K562 (cell line): ENCODE measurements at regions not wholly inside any gene's neighbourhood (a gene's known extent, or its start where the extent isn't known, plus 50 kb on each side); places are given as distances from the start of the nearest gene placed in this dataset.

Experiments used
- CEBPB ChIP-seq: fragments of 450-650 bp; IDR thresholded peaks from 2 replicates; pipeline ENCODE4 v1.6.1; 2016; ENCODE audit warnings: missing genetic modification characterization, missing compliant biosample characterization
- CREB5 ChIP-seq: fragments of 250-450 bp; sonication (Bioruptor Pico); IDR thresholded peaks from 2 replicates; pipeline ENCODE4 v1.5.0; 2020; ENCODE audit warnings: mild to moderate bottlenecking
- FOS ChIP-seq: IDR thresholded peaks from 3 replicates; pipeline ENCODE4 v1.6.1; 2011; ENCODE audit not compliant: insufficient read length; ENCODE audit errors: extremely low read depth
- NRF1 ChIP-seq, 2 experiments: fragments of 450-650 bp; IDR thresholded peaks in 1 of 2; conservative IDR thresholded peaks in 1 of 2; 2 replicates each; pipeline ENCODE4 v1.6.1; 2014; ENCODE audit warnings: mild to moderate bottlenecking in 2 of 2
- ZBED1 ChIP-seq: IDR thresholded peaks from 2 replicates; pipeline ENCODE4 v1.6.1; 2014
- ZNF780A ChIP-seq: fragments of 250-450 bp; sonication (Bioruptor Pico); IDR thresholded peaks from 2 replicates; pipeline ENCODE4 v1.5.0; 2021; ENCODE audit warnings: mild to moderate bottlenecking
- TF ChIP-seq, protein P1 (sequence below): fragments of 250-450 bp; sonication (Bioruptor Pico); IDR thresholded peaks from 2 replicates; pipeline ENCODE4 v1.8.0; 2021; ENCODE audit warnings: moderate library complexity, mild to moderate bottlenecking, inconsistent platforms
- TF ChIP-seq, protein P2 (sequence below), 2 experiments: fragments of 450-650 bp; conservative IDR thresholded peaks; 2 replicates each; pipeline ENCODE4 v1.6.1; 2017; ENCODE audit warnings: mild to moderate bottlenecking in 2 of 2, moderate library complexity in 2 of 2

GRCh38 chr18:45478889-45479288 is 136.4 kb upstream of the SLC14A2 start (continued):
- TF ChIP-seq, protein P1, sequence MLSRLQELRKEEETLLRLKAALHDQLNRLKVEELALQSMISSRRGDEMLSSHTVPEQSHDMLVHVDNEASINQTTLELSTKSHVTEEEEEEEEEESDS (CRISPR knock-in tag): no peak
- TF ChIP-seq ZBED1 (no peak), FOS (no peak), CEBPB (tag) (no peak), NRF1 (conservative IDR thresholded peaks at IDR 0.05 in 1 of 2, IDR thresholded peaks at IDR 0.05 in 1 of 2) (no peak), ZNF780A (CRISPR knock-in tag) (no peak), CREB5 (no peak)
- TF ChIP-seq, protein P2, sequence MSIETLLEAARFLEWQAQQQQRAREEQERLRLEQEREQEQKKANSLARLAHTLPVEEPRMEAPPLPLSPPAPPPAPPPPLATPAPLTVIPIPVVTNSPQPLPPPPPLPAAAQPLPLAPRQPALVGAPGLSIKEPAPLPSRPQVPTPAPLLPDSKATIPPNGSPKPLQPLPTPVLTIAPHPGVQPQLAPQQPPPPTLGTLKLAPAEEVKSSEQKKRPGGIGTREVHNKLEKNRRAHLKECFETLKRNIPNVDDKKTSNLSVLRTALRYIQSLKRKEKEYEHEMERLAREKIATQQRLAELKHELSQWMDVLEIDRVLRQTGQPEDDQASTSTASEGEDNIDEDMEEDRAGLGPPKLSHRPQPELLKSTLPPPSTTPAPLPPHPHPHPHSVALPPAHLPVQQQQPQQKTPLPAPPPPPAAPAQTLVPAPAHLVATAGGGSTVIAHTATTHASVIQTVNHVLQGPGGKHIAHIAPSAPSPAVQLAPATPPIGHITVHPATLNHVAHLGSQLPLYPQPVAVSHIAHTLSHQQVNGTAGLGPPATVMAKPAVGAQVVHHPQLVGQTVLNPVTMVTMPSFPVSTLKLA (conservative IDR thresholded peaks at IDR 0.05): no peak
